HG02571 (cell line): ENCODE measurements at regions not wholly inside any gene's neighbourhood (a gene's known extent, or its start where the extent isn't known, plus 50 kb on each side); places are given as distances from the start of the nearest gene placed in this dataset.

ENCODE experiments used
- ATAC-seq: cut with Tn5 transposase; IDR thresholded peaks from one replicate; pipeline ENCODE4 v1.9.1; 2021; ENCODE audit warnings: mild to moderate bottlenecking, moderate library complexity; ENCODE audit not compliant: unreplicated experiment

DNA sequence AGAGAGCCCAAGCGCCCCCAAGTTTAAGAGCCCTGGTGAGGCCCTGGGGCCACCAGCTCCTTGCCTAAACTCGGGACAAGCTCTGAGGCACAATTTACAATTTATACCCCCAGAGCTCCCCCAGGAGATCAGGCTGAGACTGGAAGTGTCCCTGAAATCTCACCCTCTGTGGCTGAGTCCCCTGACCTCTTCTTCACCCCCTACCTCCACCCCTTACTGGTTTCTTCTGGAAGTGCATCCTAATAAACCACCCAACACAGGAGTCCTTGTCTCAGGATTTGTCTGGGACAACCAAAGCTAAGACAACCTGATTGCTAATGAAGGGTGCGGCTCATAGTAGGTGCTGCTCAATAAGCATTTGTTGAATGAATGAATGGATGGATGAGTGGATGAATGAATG is 206.4 kb downstream of the BCL11B start:
- ATAC-seq = no peak

DNA sequence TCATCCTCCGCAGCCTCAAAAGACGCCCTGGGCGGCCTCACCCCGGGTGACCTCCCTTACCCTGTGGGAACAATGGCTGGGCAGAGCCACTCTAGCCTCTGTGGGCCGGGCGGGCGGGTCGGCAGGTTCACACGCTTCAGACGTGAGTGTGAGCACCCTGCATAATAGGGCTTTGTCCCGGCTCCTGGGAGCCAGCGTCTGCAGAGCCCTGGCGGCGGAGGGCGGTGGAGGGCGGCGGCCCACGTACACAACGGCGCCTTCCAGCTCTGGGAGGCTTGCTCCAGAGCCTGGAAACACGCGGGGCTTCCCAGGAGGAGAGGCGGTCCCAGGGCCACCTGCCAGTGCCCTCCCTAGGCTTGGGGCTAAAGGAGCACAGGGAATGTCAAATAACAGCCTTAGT is 205.6 kb downstream of the BCL11B start:
- ATAC-seq = no peak

DNA sequence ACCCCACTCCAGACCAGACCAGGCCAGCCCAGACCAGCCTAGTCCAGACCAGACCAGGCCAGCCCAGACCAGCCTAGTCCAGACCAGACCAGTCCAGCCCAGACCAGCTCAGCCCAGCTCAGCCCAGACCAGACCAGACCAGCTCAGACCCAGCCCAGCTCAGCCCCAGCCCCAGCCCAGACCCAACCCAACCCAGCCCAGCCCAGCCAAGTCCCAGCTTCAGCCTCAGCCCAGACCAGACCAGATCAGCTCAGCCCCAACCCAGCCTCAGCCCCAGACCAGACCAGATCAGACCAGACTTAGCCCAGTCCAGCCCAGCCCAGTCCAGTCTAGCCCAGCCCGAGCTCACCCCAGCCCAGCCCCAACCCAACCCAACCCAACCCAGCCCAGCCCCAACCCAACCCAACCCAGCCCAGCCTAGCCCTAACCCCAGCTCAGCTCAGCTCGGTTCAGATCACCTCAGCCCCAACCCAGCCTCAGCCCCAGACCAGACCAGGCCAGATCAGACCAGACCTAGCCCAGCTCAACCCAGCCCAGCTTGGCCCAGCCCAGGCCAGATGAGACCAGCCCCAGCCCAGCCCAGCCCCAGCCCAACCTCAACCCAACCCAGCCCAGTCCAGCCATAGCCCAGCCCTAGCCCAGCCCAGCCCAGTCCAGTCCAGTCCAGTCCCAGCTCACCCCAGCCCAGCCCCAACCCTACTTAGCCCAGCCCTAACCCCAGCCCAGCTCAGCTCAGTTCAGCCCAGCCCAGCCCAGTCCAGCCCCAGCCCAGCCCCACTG is 204.7 kb downstream of the BCL11B start:
- ATAC-seq = no peak

DNA sequence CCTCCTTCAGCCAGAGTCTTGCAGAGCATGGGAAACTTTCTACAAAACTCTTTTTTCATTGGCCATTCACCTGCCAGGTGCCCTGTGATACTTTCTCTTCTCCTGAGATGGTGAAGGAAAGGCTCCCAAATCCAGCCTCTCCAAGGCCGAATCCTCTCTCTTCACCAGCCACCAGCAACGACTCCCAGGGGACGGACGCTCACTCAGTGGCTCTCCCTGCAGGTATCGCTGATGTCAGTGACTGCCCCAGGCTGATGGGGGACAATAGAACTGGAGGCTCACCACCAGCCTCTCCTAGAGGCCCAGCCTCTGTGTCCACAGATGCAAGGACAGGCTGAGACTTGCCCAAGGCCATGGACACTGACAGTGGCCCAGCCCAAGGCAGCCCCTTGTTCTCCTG is 204.1 kb downstream of the BCL11B start:
- no peak for ATAC-seq

DNA sequence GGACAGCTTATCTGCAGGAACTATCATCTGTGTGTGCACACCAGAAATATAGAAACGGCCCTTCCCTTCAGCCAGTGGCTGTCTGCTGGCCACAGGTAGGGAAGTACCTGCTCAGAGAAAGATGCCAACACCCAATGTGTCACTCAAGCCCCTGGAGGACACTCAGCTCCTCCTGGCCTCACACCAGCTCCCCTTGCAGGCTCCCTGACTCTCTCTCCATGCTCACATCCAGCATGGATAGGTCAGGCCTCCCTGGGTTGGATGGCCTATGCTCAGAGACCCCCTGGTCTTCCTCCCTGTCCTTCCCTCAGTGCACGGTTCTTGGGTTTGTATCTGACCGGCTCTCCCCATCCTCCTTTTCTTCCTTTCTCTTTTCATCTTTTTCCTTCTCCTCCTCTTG is 202.1 kb downstream of the BCL11B start:
- ATAC-seq = no peak

DNA sequence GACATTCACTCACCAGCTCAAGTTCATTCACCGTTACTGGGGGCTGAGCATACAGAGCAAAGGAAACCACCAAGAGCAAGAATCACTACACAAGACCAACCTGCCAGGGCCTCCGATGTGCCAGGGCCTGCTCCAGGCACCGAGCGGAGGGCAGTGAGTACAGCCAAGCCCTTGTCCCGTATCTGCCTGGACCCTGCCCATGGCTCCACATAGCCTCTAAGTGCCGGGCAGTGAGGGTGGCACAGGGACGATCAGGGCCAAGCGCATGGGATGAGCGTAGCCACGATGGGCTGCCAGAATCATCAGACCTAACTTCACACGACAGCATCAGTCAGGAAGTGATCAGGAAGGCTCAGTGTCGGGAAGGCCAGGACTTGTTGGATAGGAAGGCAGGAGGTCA is 199.6 kb downstream of the BCL11B start:
- ATAC-seq = no peak

DNA sequence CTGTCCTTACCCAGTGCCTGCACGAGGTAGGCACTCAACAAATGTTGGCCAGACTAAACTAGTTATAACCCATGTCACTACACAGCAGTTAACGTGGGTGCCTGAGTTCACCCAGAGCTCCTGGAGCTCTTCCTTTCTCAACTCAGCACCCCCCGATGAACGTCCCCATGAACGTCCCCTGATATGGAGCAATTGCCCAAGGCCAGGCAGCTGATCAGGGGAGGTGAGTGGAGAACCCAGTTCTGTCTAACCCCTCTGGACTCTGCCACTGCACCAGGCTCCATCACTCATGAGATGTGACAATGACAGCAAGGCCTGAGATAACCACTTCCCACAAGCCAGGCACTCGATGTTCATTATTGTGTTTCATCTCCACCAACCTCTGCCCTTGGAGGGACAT is 199.0 kb downstream of the BCL11B start:
- no peak for ATAC-seq

DNA sequence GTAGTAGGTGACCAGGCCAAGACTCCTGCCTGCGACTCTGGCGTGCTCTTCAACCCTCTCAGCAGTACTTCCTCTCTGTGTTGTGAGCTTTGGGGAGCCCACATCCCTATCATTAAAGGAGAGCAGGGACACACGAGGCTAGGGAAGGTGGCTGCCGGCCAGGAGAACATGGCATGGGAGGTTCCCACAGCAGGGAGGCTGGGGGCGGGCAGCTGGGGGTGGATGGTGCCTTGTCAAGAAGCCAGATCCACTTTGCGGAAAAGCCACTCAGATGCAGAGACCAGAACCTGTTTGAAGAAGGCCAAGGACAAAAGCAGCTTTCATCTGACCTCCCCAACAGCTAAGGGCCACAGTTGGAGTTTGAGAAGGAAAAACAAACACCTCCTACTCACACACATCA is 198.6 kb downstream of the BCL11B start:
- ATAC-seq = no peak

DNA sequence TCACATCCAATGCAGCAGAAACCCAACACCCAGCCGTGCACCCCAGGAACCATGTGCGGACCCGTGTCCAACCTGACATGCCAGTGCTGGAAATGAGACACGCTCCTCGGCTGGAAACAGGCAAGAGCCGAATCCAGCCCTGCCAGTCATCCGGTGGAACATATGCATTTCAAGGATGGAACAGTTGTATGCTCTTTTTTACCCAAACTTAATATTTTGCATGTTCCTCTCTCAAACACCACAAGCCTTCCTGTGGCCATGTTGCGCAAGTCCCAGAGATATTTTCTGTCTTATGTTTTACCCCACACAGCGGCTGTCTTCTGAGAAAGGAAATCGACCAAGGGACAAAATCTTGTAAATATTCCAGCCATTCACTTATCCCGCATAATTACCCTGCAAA is 196.9 kb downstream of the BCL11B start:
- ATAC-seq = no peak

DNA sequence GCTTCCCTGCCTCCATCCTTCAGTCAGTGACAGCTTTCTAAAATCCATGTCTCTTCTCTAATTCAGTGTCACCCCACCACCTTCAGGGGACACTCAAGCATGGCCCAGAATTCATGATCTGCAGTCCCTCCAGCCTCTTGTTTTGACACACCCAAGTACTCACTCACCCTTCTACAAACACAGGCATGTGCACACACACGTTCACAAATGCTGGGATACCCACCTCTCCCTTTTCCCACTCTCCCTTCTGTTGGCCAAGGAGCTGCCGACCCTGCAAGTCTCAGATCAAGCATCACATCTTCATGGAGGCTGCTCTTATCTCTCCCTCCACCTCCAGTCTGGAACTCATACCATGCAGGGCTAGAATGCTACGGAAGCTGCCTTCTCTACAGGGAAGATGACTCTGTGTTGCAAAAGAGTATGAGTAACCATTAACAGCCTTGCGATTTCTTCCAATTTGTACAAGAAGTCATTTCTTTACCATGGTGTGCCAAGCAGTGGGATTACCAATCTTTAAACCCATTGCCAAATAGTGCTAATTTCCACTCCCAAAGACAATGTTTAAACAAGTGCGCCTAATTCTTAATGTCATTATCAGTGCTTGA is 196.1 kb downstream of the BCL11B start:
- no peak for ATAC-seq

DNA sequence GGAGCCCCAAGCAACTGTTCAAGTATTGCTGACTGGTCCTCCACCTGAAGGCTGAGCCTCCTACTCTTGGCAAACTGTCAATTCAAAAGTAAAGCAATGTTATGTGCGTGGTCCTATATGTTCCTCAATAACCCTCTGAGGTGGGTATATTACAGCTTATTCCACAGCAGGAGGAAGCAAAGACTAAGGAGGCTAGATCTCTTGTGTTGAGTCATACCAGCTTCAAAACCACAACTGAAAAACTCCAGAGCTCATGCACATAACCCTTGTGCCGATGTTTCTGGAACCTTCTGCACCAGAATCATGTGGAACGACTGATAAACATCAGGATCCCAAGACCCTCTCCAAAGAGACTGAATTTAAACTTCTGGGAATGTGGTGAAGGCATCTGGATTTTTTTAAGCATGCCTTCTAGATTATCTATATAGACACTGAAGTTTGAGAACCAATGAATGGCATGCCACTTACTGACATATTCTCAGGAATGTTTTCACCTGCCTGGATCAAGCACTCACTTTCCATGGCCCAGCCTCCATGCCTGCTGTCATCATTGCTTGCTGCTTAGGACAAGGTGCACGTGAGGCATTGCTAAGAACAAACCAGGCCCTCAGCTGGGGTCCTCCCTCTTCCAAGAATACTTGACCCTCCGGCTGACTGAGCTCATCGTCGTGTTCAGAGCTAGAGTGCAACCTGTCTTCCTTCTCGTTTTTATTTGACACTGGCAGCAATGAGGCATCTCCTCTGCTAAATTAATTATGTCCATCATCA is 194.7 kb downstream of the BCL11B start:
- ATAC-seq = no peak

DNA sequence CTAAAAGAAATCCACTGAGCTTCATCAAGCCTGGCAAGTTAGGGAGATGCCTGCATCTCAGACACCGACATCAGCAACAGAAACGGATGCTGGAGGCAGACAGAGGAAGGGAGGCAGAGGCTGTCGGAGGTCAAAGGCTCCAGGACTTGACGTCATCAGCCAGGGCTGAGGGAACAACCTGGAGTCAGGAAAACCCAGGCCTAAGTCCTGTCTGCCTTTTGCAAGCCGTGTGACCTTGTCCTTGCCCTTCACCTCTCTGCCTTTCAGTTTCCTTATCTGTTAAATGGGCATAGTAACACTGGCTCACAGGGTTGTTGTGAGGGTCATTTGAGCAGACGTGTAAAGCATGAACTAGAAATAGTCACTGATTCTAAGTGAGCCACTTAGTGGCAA is 194.2 kb downstream of the BCL11B start:
- no peak for ATAC-seq

DNA sequence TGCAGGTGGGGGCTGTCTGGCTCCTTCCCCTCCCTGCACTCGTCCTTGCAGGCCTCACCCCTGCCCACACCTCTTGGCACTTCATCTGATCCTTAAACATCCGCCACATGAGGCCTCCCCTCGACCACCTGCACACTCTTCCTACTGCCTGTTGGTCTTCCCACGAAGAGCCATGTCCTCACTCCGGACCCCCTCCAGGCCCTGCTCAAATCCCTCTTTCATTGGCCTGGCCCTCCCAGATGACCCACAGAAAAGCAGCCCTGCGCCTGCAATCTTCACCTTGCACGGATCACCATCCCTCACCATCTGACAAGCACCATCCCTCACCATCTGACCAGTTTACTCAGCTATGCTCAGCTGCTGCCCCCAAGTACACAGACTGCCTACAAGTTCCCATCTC is 193.6 kb downstream of the BCL11B start:
- no peak for ATAC-seq

DNA sequence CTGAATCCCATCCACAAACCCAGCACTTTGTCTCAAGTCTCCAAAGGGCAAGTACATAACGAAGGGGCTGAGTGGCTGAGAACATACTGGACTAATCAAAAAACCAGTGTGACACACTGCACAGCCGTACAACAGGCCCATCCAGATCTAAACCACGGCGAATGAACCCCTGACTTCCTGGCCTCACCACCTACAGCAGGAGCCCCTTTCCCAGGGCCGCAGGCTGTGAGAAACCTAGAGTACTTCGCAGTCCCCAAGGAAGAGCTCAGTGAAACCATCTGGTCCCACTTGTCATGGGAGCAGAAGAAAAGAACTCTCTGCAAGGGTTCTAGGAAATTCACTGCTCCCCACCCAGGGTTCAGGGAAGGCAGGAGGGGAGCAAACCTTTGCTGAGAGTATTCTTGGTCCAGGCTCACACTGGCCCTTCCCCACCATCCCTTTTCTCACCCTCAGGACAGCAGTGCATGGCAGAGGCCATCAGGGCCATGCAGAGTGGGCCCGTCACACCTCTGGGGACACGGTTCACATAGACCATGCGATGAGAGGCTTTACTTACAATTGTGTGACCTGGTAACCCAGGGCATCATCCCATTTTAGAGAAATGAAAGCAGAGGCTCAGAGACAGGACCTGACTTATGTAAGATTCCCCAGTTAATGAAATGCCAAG is 192.8 kb downstream of the BCL11B start:
- no peak for ATAC-seq

DNA sequence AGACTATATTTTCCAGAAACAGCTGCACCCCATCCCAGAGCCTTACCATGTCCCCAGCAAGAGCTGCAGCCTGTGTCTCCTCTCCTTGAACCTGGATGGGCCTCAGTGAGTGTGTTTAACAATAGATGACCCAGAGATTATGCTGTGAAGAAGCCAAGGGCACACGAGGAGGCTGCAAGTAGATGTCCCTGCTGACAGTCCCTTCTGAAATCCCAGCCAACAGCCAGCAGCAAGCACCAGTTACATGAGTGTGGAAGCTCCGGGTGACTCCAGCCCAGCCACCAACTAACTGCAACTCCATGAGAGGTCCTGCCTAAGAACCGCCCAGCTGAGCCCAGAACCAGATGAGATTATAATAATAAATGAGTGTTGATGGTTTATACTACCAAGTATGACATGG is 191.7 kb downstream of the BCL11B start:
- no peak for ATAC-seq

DNA sequence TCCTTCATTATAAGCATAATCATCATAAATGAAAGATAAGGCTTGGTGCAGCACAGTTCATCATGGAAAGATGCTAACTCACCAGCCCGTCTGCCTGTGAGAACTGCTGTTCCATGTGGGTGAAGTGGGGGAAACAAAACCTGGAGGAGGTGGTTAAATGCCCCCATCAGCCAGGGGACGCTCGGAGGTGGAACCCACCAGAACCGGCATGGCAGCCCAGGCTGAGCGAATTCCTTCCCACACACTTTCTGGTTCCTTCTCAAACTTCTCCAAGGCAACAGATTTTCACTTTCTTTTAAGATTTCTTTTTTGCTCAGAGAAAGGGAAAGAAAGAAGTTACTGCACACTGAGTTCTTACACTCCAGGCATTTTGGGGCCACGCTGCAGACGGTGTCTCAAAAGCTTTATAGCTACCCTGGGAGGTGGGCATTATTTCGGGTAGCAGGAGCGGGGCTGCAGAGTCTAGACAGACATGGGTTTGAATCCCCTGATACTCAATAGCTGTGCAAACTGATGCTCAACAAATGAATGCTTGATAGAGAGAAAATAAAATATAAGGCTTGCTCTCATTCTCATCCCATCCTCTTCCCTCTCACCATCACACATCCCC is 190.7 kb downstream of the BCL11B start:
- no peak for ATAC-seq

DNA sequence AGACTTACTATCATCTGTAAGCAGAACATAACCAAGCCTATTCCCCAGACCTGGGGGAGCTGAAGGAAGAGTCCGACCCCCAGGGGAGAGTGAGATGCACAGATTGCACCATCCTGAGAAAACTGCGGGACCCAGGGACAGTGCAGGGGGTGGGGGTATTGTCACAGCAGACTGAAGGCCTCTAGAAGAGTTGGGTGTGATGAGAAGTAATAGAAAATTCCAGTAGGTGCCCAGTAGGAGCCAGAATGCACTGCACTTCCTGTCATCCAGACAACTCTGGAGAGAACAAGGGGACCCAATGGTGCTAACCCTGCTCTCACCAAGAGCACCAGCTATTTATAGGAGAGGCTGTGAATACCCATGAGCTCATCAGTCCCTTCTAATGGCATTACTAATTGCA is 190.1 kb downstream of the BCL11B start:
- no peak for ATAC-seq

DNA sequence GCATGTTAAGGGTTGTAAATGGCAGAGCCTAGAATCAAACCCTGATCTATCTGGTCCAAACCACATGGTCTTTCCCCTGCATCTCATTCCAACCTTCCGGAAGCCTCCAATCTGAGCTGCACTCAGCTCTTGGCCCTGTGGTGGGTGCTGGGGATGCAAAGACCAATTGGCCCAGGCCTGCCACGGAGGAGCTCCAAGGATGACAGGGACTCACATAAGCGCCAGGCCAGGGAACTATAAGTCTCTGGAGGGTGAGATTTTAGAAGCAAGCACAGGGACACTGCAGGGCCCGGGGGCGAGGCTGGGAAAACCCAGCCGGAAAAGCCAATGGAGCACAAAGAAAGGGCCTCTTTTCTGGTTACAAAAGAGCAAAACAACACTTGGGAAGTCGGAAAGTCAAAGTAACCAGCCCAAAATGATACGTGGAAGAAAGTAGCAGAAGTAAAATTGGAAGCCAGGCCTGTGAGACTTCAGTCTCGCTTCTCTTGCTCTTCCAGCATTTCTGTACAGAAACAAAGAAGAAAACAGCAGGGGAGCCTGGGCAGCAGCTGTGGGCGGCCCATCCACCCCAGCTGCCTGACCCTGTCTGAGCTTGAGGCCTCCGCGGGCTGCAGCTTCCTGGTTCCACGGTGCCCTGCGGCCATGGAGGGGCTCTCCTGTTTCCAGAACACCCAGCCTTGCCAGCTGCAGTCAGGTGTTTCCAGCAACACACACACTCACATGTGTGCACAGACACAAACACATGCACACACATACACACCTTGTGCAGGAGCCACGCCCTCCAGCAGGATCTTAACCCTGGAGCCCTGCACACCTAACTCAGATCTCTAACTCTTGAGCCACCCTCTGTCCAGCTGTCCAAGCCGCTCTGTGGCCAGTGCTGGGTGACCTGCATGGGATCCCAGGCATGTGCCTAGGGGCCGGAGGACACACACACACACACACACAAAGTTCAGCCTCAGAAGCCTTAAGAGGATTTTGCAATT is 178.2 kb downstream of the BCL11B start:
- no peak for ATAC-seq

DNA sequence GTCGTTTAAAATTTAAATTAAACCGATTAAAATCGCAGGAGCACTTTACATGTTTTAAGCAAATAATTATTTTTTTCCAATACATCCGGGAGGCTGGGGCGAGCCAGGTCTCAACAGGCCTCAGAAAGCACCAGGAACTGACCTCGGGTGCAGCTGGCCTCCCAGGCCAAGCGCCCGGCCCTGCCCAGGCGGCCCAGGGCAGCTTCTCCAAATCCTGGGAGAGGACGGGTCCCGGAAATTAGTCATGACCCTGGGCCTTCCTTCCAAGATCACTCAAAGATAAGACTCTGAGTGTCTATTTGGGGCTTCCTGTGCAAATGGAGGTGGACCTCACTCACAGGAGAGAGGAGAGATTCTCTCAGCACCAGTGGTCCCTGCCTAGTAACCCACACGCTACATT is 177.1 kb downstream of the BCL11B start:
- no peak for ATAC-seq

DNA sequence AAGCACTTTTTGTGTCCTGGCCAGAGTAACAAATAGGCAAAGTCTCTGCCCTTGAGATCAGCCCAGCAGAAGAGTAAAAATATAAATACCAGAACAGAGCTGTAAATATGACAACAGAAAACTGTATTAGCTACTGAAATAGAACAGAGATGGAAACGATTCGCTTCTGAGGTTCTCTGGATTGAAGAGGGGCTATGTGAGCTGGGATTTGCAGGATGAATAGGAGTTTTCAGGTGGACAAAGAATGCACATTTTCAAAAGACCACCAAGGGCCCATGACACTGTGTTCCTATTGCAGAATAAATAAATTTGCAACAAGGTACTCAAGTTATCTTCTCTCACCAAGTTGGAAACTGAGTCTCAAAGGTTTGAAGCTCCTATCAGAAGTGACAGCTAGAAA is 176.6 kb downstream of the BCL11B start:
- ATAC-seq = no peak
